H54 (cell line): ENCODE measurements at regions not wholly inside any gene's neighbourhood (a gene's known extent, or its start where the extent isn't known, plus 50 kb on each side); places are given as distances from the start of the nearest gene placed in this dataset.
"Not testable (repeated sequence)": the region's sequence is repeated elsewhere in the genome, so short reads cannot be mapped to it uniquely, and the experiment has no call there.

Experiments
- DNase-seq: peaks from one replicate; pipeline ENCODE4 v3.0.0; 2011; ENCODE audit warnings: low spot score, mixed read lengths; ENCODE audit not compliant: insufficient read length
- FAIRE-seq: peaks from 3 replicates; lab custom pipeline; 2011; peaks lifted over from hg19 to GRCh38; lab: Jason Lieb, UNC
- POLR2A ChIP-seq: IDR thresholded peaks from 2 replicates; pipeline ENCODE4 v1.6.1; 2011; ENCODE audit warnings: low read depth, mild to moderate bottlenecking, low read length

- FAIRE-seq, result no peak
- DNase-seq, result no peak
- TF ChIP-seq POLR2A, result no peak
Observed at GRCh38 chr6:4412488-4412887, 277.1 kb upstream of the ECI2 start.

- DNase-seq (no peak), FAIRE-seq (no peak)
- no peak for TF ChIP-seq POLR2A
Observed at GRCh38 chr6:4412077-4412476, 276.7 kb upstream of the ECI2 start.

DNA sequence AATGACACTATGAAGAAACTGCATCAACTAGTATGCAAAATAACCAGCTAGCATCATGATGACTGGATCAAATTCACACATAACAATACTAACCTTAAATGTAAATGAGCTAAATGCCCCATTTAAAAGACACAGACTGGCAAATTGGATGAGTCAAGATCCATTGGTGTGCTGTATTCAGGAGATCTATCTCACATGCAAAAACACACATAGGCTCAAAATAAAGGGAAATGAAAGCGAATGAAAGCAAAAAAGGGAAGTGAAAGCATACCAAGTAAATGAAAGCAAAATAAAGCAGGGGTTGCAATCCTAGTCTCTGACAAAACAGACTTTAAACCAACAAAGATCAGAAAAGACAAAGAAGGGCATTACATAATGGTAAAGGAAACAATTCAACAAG, 272.3 kb upstream of the ECI2 start:
- FAIRE-seq, DNase-seq: not testable (repeated sequence)

DNA sequence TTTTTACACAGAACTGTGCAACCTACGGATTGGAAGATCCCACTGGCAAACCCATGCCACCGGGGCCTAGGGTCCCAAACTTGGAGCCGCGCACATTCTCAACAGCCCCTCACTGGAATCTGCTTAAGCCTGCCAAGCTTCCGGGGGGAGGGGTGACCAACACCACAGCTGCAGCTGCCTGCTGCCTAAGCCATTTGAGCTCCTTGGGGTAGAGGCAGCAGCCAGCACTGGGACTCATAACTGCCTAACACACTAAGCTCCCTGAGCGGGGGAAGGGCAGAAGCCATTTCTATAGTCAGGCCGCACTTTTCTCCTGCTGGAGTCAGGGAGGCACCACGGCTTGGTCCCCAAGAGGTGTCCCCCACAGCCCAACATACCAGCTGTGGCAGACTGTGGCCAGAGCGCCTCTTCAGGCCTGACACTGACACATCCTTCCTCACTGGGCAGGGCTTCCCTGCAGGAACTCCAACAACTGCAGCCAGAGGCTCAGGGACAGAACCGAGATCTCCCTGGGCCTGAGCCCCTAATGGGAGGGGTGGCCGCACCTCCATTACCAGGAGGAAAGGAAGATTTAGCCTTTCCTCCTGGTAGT, 270.3 kb upstream of the ECI2 start:
- no peak for FAIRE-seq
- DNase-seq, result no peak
- TF ChIP-seq POLR2A, result no peak

DNA sequence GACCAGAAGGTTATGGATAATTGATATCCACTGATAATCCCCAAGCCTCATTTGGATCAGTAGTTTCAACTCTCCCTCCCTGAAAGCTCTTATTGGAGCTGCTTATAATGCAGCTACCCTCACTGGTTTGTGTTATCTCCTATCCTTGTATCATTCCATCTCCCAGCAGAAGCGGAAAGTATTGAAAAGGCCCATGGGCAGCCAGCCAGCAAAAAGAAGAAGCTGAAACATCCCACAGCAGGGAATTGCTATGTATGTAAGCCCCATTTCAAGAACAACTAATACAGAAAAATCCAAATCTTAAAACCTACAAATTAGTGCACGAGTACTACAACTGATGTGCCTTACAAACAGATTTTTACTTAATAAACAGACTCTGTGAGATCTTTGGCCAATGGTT, 269.0 kb upstream of the ECI2 start:
- no peak for TF ChIP-seq POLR2A
- FAIRE-seq, result no peak
- no peak for DNase-seq

- DNase-seq (no peak), FAIRE-seq (no peak)
- TF ChIP-seq POLR2A, result no peak
Observed at GRCh38 chr6:4403828-4404227, 268.5 kb upstream of the ECI2 start.

DNA sequence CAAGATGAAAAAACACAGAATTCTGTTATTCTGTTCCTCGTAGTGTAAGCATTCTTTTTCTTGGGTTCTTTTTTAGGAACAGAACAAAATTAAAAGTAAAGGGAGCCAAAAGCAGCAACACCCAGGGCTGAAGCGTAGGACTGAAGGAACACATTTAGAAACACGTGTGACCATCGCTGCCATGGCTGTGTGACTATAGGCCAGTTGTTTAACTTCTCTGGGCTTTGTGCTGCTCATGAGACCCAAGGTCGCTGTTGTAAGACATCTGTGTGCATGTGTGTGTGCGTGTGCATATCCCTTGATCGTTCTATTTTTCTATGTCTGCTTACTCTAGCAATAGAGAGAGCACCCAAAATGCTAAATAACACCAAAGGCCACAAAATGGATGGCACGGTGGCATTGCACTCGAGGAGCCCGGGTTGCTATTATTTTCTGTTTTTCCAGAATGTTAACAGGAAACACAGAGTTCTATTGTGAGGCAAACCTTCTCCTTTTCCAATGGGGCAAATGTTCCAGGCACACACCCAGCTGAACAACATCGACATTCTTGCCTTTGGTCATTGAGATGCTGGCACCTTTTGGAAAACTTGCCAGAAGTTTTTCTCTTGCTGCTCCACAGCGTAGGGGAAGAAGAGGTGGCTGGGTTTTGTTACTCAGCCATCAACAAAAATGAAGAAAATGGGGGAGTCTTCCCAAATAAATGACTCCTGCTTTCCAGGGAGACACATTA, 267.8 kb upstream of the ECI2 start:
- DNase-seq, result no peak
- FAIRE-seq, result no peak

GRCh38 chr6:4402477-4402976, 267.2 kb upstream of the ECI2 start:
- 0 out of 2 replicates have a peak, but pooled peaks have one; percentile 6 for TF ChIP-seq POLR2A
- DNase-seq (peak; percentile 59), FAIRE-seq (peak; percentile 53)

More for the DNA sequence above, 267.8 kb upstream of the ECI2 start:
- no peak for TF ChIP-seq POLR2A

DNA sequence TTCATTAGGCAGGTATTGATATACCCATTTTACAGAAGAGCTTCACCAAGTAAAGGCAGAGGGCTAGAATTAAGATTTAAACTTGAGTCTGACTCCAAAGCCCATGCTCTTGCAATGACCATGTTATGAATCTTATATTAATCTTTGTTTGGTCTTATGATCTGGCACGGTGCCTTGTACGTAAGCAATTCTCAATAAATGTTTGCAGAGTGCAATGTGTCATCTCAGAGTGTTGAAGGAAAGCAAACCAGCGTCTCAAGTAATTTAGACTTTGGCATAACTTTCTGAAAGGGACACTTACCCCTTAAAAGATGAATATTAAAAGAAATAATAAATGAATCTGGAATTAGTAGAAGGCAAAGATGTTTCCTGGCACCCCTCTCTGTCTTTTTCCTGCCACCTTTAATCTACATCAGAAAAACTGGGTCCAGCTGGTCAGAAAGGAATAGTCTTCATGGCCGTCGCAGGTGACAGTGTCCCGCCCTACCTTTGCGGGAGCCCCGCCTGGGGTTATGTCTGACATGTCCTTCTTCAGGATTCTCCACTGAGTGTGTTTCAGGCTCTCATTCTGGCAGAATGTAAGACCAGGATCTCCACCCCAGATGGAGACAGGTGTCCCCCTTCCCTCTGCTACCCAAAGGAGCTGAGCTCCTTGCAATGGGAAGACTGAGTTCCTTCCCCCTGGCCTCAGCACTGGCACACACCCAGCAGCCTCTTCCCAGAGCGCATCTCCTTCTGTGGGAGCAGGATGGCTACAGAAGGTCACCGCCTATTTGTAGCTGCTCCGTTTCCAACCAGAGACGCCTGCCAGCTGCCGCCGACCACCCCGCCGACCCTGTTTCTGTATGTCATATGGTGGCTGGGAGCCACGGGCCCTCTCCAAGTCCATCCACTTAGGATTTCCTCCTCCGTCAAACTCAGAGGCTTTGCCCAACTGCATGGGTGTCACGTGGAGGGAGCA, 266.3 kb upstream of the ECI2 start:
- DNase-seq (no peak), FAIRE-seq (no peak)

DNA sequence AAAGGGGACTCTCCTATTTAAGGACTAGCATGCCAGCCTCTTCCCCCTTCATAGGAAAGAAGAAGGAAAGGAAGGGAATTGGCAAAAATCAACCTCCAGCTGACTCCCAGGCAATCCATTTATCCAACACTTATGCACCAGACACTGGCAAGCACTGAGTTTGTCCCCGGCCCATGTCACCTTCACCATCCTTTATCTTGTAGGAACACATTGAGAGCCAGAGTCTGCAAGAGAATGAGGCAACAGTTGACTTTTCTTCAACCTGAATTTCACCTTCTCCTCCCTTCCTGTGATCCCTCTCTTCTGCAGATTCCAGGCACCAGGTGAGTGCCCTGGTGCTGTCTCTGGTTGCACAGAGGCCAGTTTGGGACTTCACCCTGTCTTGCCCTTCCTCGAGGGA, 264.3 kb upstream of the ECI2 start:
- no peak for FAIRE-seq

More for the DNA sequence above, 266.3 kb upstream of the ECI2 start:
- no peak for TF ChIP-seq POLR2A

DNA sequence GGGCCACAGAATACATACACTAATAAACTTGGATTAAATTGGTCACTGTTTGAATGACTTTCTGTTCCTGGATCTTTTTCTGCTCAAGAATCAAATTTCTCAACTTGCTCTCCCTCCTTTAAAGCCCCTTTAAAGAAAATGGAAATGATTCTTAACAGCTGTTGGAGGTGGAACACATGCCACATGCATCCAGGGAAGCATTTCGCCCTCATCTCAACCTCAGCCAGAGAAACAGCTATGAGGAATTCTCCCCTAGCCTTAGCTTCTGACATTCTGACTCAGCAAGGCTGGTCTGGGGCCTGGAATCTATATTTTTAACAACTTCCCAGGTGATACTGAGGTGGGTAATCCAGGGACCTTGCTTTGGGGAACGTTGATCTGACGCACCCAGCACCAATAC, 263.4 kb upstream of the ECI2 start:
- DNase-seq (no peak), FAIRE-seq (no peak)
- TF ChIP-seq POLR2A, result no peak

More for the DNA sequence above, 264.3 kb upstream of the ECI2 start:
- no peak for DNase-seq
- no peak for TF ChIP-seq POLR2A

DNA sequence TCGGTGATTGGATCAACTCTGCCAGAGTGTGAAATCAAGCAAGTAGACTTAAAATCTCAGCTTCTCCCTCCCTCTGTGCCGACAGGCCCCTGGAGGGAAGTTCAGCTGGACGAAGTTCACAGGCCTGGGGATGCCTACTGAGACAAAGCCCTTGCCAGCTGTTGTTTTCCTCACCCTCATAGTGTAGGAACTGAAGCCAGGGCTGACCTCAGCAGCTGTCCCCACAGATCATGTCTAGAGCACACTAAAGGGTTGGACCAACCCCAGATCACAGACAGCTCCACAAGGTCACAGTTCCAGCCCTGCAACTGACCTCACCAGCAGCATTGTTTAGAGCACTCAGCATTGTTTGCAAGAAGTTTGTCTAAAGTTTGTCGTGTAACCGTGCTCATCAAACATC, 261.9 kb upstream of the ECI2 start:
- TF ChIP-seq POLR2A, result no peak
- FAIRE-seq (no peak), DNase-seq (no peak)

GRCh38 chr6:4396044-4396443, 260.7 kb upstream of the ECI2 start:
- no peak for TF ChIP-seq POLR2A
- DNase-seq (no peak), FAIRE-seq (no peak)

DNA sequence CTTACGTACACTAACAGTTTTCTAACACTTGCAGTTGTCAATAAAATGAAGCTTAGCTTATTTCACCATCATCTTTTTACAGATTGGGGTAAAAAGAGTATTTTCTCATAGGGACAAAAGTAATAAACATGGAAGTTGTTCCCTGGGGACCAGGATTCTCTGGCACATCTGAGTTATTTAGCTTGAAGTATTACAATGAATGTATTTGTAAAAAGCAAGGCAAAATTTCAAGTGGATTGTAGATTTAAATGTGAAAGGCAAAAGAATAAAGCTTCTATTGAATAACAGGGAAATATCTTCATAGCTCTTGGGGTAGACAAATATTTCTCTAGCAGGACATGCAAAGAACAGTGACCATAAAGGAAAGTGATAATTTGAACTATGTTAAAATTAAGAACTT, 260.0 kb upstream of the ECI2 start:
- no peak for DNase-seq
- TF ChIP-seq POLR2A, result no peak
- FAIRE-seq, result no peak
